HCT116 (cell line): ENCODE measurements at regions not wholly inside any gene's neighbourhood (a gene's known extent, or its start where the extent isn't known, plus 50 kb on each side); places are given as distances from the start of the nearest gene placed in this dataset.

Experiments used
- ATAC-seq: fragments of 200-7000 bp; cut with Tn5 transposase; 2 replicates; pipeline ENCODE4 v1.9.1; 2020; ENCODE audit warnings: mild to moderate bottlenecking, moderate library complexity
- BruUV-seq: library from RNA; stranded (reverse); fragments of 400-500 nt; replicated peaks from 2 replicates; lab custom pipeline; 2021; lab: Mats Ljungman, UMichigan
- CTCF ChIA-PET: fragments of 300-600 bp; sonication (Branson Sonifier 250); formaldehyde crosslinking; loops from one replicate; lab custom pipeline; 2021; ENCODE audit warnings: antibody characterized with exemption; lab: Charles Lee
- POLR2A ChIA-PET: fragments of 300-600, 350-600 bp; sonication (Branson Sonifier 250); formaldehyde crosslinking; loops from one replicate; lab custom pipeline; 2021; ENCODE audit warnings: antibody characterized with exemption; lab: Charles Lee
- RAD21 ChIA-PET, 2 experiments: fragments of 300-600 bp; sonication (Branson Sonifier 250); formaldehyde crosslinking; loops; one replicate each; lab custom pipeline; 2023; ENCODE audit warnings: low total read pairs in 2 of 2; ENCODE audit not compliant: uncharacterized antibody in 2 of 2, unreplicated experiment in 2 of 2, low non-redundant PET in 1 of 2; lab: Charles Lee
- DNase-seq: peaks from one replicate; pipeline ENCODE4 v3.0.0-alpha.2; 2010; ENCODE audit warnings: low read depth, low spot score
- H2AFZ ChIP-seq: fragments of 200-600 bp; shearing (Covaris generic), sonication (generic); 2 replicates; pipeline ENCODE4 v1.6.1; 2017; ENCODE audit warnings: low read depth, mixed run types, mixed read lengths, antibody characterized with exemption, low read length; ENCODE audit not compliant: poor library complexity, severe bottlenecking
- H3K27ac ChIP-seq: 2 replicates; pipeline ENCODE4 v1.5.1; 2012; ENCODE audit warnings: low read depth, low read length
- H3K27me3 ChIP-seq: fragments of 200-600 bp; sonication (generic); 2 replicates; pipeline ENCODE4 v1.6.1; 2016; ENCODE audit warnings: mixed run types, low read length, mixed read lengths; ENCODE audit not compliant: insufficient read depth
- H3K36me3 ChIP-seq, 2 experiments: fragments of 200-500 bp in 1 of 2; fragments of 200-600 bp in 1 of 2; sonication (Bioruptor generic) in 1 of 2; sonication (generic) in 1 of 2; 2 replicates each; pipeline versions ENCODE4 v1.5.1 to v1.6.1; 2014 to 2016; ENCODE audit warnings: low read length in 2 of 2, inconsistent platforms in 1 of 2, mixed read lengths in 1 of 2, mixed run types in 1 of 2; ENCODE audit not compliant: insufficient read depth in 2 of 2, control insufficient read depth in 1 of 2
- H3K4me1 ChIP-seq, 2 experiments: fragments of 200-600 bp in 1 of 2; sonication (generic) in 1 of 2; 2 replicates each; pipeline versions ENCODE4 v1.5.1 to v1.6.1; 2012 to 2017; ENCODE audit warnings: low read length in 2 of 2, inconsistent platforms in 1 of 2, mild to moderate bottlenecking in 1 of 2, mixed read lengths in 1 of 2, mixed run types in 1 of 2, moderate library complexity in 1 of 2; ENCODE audit not compliant: insufficient read depth in 2 of 2, control insufficient read depth in 1 of 2
- H3K4me2 ChIP-seq: fragments of 200-600 bp; sonication (generic); 2 replicates; pipeline ENCODE4 v1.6.1; 2017; ENCODE audit warnings: mixed run types, low read length, mixed read lengths
- H3K4me3 ChIP-seq, 2 experiments: fragments of 200-600 bp in 1 of 2; sonication (generic) in 1 of 2; replicated peaks in 1 of 2; 2 replicates each; pipeline ENCODE4 v1.5.1; 2011 to 2016; ENCODE audit warnings: low read length in 2 of 2, control low read depth in 1 of 2, low read depth in 1 of 2, mild to moderate bottlenecking in 1 of 2, mixed read lengths in 1 of 2, mixed run types in 1 of 2
- H3K79me2 ChIP-seq: fragments of 200-600 bp; sonication (generic); 2 replicates; pipeline ENCODE4 v1.6.1; 2017; ENCODE audit warnings: mild to moderate bottlenecking, mixed run types, low read length, moderate library complexity, mixed read lengths; ENCODE audit not compliant: insufficient read depth
- H3K9ac ChIP-seq: fragments of 200-600 bp; sonication (generic); 2 replicates; pipeline ENCODE4 v1.6.1; 2016; ENCODE audit warnings: low read length, mixed read lengths
- H3K9me2 ChIP-seq: fragments of 200-600 bp; sonication (generic), shearing (Covaris generic); 2 replicates; pipeline ENCODE4 v1.6.1; 2017; ENCODE audit warnings: mixed run types, mild to moderate bottlenecking, moderate library complexity; ENCODE audit not compliant: insufficient read depth
- H3K9me3 ChIP-seq, 2 experiments: fragments of 200-500 bp in 1 of 2; fragments of 200-600 bp in 1 of 2; sonication (Bioruptor generic) in 1 of 2; sonication (generic) in 1 of 2; 2 replicates each; pipeline ENCODE4 v1.6.1; 2014 to 2017; ENCODE audit warnings: low read length in 2 of 2, mixed read lengths in 2 of 2, inconsistent platforms in 1 of 2, low read depth in 1 of 2, mild to moderate bottlenecking in 1 of 2, mixed run types in 1 of 2, moderate library complexity in 1 of 2; ENCODE audit not compliant: control insufficient read depth in 1 of 2, insufficient read depth in 1 of 2
- H4K20me1 ChIP-seq: fragments of 200-600 bp; sonication (generic), shearing (Covaris generic); 2 replicates; pipeline ENCODE4 v1.6.1; 2017; ENCODE audit warnings: mixed run types, mild to moderate bottlenecking, moderate library complexity; ENCODE audit not compliant: insufficient read depth
- CBX3 ChIP-seq: IDR thresholded peaks from 2 replicates; pipeline ENCODE4 v1.6.1; 2012; ENCODE audit warnings: low read depth
- EGR1 ChIP-seq: IDR thresholded peaks from 2 replicates; pipeline ENCODE4 v1.6.1; 2012; ENCODE audit warnings: low read depth
- ELF1 ChIP-seq: IDR thresholded peaks from 2 replicates; pipeline ENCODE4 v1.6.1; 2012; ENCODE audit warnings: low read depth, borderline replicate concordance
- EZH2phosphoT487 ChIP-seq: fragments of 200-600 bp; IDR thresholded peaks from 2 replicates; pipeline ENCODE4 v1.6.1; 2018; ENCODE audit warnings: antibody characterized with exemption, borderline replicate concordance
- FOSL1 ChIP-seq: IDR thresholded peaks from 2 replicates; pipeline ENCODE4 v1.6.1; 2012; ENCODE audit warnings: low read depth
- JUND ChIP-seq: IDR thresholded peaks from 2 replicates; pipeline ENCODE4 v1.6.1; 2012
- POLR2A ChIP-seq: IDR thresholded peaks from 2 replicates; pipeline ENCODE4 v1.7.0; 2011; ENCODE audit warnings: borderline replicate concordance; ENCODE audit not compliant: insufficient read depth, insufficient read length; ENCODE audit errors: extremely low read depth
- POLR2AphosphoS5 ChIP-seq: IDR thresholded peaks from 2 replicates; pipeline ENCODE4 v1.6.1; 2011; ENCODE audit warnings: mild to moderate bottlenecking, low read depth, low read length, moderate library complexity
- TCF7L2 ChIP-seq: IDR thresholded peaks from 2 replicates; pipeline ENCODE4 v1.7.0; 2011; ENCODE audit warnings: borderline replicate concordance, inconsistent platforms; ENCODE audit not compliant: insufficient read depth, insufficient read length; ENCODE audit errors: extremely low read depth
- intact Hi-C: fragments of 100-400 bp; cut with micrococcal nuclease; formaldehyde crosslinking; loops from 2 replicates; pipeline ENCODE4 v1.10.0; 2022
- TF ChIP-seq, protein P1 (sequence below): IDR thresholded peaks from 2 replicates; pipeline ENCODE4 v1.6.1; 2012
- TF ChIP-seq, protein P2 (sequence below): IDR thresholded peaks from 2 replicates; pipeline ENCODE4 v1.6.1; 2011; ENCODE audit warnings: mild to moderate bottlenecking, low read length, moderate library complexity; ENCODE audit not compliant: insufficient replicate concordance; ENCODE audit errors: extremely low read depth

DNA sequence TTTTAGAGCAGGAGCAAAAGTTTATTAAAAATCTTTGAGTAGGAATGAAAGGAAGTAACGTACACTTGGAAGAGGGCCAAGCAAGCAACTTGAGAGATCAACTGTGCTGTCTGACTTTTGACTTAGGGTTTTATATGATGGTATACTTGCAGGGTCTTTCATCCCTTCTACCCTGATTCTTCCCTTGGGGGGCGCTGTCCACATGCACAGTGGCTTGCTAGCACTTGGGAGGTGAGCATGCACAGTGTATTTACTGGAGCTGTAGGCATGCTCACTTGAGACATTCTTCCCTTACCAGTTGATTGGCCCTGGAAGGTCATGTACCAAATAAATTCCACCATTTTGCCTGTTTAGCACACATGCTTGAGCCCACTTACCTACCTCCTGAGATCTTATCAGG is 1001.3 kb upstream of the ADGRL2 start:
- no peak overlapping the region for H3K4me3 ChIP-seq
- H3K9me3 ChIP-seq, result no peaks in the 10 kb centered on the region
- H3K9me2 ChIP-seq, result no peaks in the 10 kb centered on the region
- ChIA-PET CTCF (no interaction called here), RAD21 (no interaction called here), POLR2A (no interaction called here)
- no peak for TF ChIP-seq TCF7L2
- TF ChIP-seq ELF1, result no peak
- TF ChIP-seq POLR2AphosphoS5, result no peak
- TF ChIP-seq EGR1, result no peak
- TF ChIP-seq EZH2phosphoT487, result no peak
- TF ChIP-seq JUND, result no peak
- no peak for TF ChIP-seq POLR2A
- H2AFZ ChIP-seq, result no peak overlapping the region
- H4K20me1 ChIP-seq, result no peaks in the 10 kb centered on the region
- H3K36me3 ChIP-seq, result no peaks in the 10 kb centered on the region
- no peak for DNase-seq
- H3K27ac ChIP-seq, result no peak overlapping the region
- H3K4me1 ChIP-seq, result no peaks in the 10 kb centered on the region
- intact Hi-C loops, result loop anchor here (10.0 kb wide), 1 partner anchor 425 kb away; no protein-coding TSS in a partner anchor
- no peaks in the 10 kb centered on the region for H3K27me3 ChIP-seq
- BruUV-seq, result no TSS peak
- H3K79me2 ChIP-seq, result no peaks in the 10 kb centered on the region
- no peak for ATAC-seq
- no peak overlapping the region for H3K9ac ChIP-seq
- no peak overlapping the region for H3K4me2 ChIP-seq

DNA sequence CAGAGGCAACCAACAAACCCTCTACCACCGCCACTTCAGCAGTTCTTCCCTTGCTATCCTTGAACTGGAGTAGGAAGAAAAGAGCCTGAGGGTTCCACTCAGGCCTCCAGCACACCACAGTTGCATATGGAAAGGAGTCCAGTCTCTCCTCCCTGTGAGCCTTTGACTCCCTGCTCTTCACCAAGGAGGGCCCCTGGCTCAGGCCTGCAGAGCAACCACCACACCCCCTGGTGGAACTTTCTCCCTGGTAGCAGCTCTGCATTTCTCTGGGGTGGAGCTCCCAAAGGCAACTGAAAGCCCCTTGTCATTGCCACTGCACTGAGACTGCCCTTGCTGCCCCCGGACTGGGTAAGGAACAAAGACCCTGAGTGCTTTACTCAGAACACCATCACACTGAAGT is 1021.5 kb upstream of the ADGRL2 start:
- no peak overlapping the region for H3K4me3 ChIP-seq
- ATAC-seq, result no peak
- no peaks in the 10 kb centered on the region for H3K4me1 ChIP-seq
- no TSS peak for BruUV-seq
- H3K9me3 ChIP-seq, result no peaks in the 10 kb centered on the region
- no peaks in the 10 kb centered on the region for H4K20me1 ChIP-seq
- no peaks in the 10 kb centered on the region for H3K9me2 ChIP-seq
- no peak overlapping the region for H3K27ac ChIP-seq
- intact Hi-C loops, result no loop called here
- ChIA-PET RAD21 (no interaction called here), CTCF (no interaction called here), POLR2A (no interaction called here)
- no peaks in the 10 kb centered on the region for H3K36me3 ChIP-seq
- H2AFZ ChIP-seq, result no peak overlapping the region
- H3K9ac ChIP-seq, result no peak overlapping the region
- no peaks in the 10 kb centered on the region for H3K27me3 ChIP-seq
- no peak for DNase-seq
- H3K79me2 ChIP-seq, result no peaks in the 10 kb centered on the region
- no peak overlapping the region for H3K4me2 ChIP-seq
- TF ChIP-seq CBX3 (no peak), FOSL1 (no peak)
- TF ChIP-seq, protein P1, sequence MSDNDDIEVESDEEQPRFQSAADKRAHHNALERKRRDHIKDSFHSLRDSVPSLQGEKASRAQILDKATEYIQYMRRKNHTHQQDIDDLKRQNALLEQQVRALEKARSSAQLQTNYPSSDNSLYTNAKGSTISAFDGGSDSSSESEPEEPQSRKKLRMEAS, result no peak
- TF ChIP-seq, protein P2, sequence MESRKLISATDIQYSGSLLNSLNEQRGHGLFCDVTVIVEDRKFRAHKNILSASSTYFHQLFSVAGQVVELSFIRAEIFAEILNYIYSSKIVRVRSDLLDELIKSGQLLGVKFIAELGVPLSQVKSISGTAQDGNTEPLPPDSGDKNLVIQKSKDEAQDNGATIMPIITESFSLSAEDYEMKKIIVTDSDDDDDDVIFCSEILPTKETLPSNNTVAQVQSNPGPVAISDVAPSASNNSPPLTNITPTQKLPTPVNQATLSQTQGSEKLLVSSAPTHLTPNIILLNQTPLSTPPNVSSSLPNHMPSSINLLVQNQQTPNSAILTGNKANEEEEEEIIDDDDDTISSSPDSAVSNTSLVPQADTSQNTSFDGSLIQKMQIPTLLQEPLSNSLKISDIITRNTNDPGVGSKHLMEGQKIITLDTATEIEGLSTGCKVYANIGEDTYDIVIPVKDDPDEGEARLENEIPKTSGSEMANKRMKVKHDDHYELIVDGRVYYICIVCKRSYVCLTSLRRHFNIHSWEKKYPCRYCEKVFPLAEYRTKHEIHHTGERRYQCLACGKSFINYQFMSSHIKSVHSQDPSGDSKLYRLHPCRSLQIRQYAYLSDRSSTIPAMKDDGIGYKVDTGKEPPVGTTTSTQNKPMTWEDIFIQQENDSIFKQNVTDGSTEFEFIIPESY, result no peak
